Mucosa of descending colon (tissue), 3 donors: ENCODE measurements at regions not wholly inside any gene's neighbourhood (a gene's known extent, or its start where the extent isn't known, plus 50 kb on each side); places are given as distances from the start of the nearest gene placed in this dataset.

Source experiments
- ATAC-seq: fragments of 200-7000 bp; cut with Tn5 transposase; one replicate; pipeline ENCODE4 v1.9.1; 2020; ENCODE audit warnings: mild to moderate bottlenecking, moderate library complexity
- DNase-seq, 3 donors: peaks; one replicate each; pipeline ENCODE4 v3.0.0-alpha.2; 2020
- H3K36me3 ChIP-seq: fragments of 200-600 bp; one replicate; pipeline ENCODE4 v1.8.0; 2021; ENCODE audit warnings: low read depth, mild to moderate bottlenecking
- H3K4me1 ChIP-seq: fragments of 200-600 bp; one replicate; pipeline ENCODE4 v1.8.0; 2021; ENCODE audit warnings: low read depth, mild to moderate bottlenecking
- H3K4me3 ChIP-seq: fragments of 200-600 bp; one replicate; pipeline ENCODE4 v1.8.0; 2021; ENCODE audit warnings: mild to moderate bottlenecking
- H3K9me3 ChIP-seq: fragments of 200-600 bp; one replicate; pipeline ENCODE4 v1.8.0; 2021; ENCODE audit warnings: mild to moderate bottlenecking
- intact Hi-C, 2 donors: fragments of 100-400 bp; cut with DNase I in 1 of 2; cut with micrococcal nuclease in 1 of 2; formaldehyde crosslinking; loops; one replicate each; pipeline versions ENCODE4 v1.11.0 to v1.11.1; 2022; cut with DNase I, micrococcal nuclease
- TF ChIP-seq, protein P1 (sequence below): fragments of 200-600 bp; IDR thresholded peaks from one replicate; pipeline ENCODE4 v1.8.0; 2022; ENCODE audit warnings: antibody characterized with exemption, mild to moderate bottlenecking
- donor health status: DM: no; HTN: no; CAD: no; lungs with moderate emphysema.
- donor health status: DM: no; HTN: no; CAD: no.
- donor health status: DM: no; HTN: yes; CAD: no.

DNA sequence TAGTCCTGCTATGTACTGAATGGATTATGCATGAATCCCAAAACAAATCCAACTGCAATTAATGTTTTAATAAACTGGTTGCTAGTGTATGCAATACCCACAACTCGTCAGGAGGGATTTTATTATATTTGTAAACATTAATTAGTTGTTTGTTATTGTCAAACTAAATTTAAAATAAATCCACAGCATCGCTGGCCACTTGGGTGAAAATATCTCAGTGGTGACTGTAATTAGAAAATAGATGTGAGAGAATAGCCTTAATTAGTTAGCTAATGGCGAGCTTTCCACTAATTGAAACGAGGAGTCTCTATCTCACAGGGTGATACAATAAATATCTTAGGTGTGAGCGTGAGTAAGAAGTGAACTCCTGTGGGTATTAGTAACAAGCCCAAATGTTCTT lies 176.8 kb downstream of the LINC00237 start:
- intact Hi-C loops = no loop called here
- no peaks in the 10 kb centered on the region for H3K36me3 ChIP-seq
- TF ChIP-seq, protein P1, sequence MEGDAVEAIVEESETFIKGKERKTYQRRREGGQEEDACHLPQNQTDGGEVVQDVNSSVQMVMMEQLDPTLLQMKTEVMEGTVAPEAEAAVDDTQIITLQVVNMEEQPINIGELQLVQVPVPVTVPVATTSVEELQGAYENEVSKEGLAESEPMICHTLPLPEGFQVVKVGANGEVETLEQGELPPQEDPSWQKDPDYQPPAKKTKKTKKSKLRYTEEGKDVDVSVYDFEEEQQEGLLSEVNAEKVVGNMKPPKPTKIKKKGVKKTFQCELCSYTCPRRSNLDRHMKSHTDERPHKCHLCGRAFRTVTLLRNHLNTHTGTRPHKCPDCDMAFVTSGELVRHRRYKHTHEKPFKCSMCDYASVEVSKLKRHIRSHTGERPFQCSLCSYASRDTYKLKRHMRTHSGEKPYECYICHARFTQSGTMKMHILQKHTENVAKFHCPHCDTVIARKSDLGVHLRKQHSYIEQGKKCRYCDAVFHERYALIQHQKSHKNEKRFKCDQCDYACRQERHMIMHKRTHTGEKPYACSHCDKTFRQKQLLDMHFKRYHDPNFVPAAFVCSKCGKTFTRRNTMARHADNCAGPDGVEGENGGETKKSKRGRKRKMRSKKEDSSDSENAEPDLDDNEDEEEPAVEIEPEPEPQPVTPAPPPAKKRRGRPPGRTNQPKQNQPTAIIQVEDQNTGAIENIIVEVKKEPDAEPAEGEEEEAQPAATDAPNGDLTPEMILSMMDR = no peak
- no peak overlapping the region for H3K4me3 ChIP-seq
- H3K4me1 ChIP-seq = no peaks in the 10 kb centered on the region
- DNase-seq (no peak), ATAC-seq (no peak)
- no peaks in the 10 kb centered on the region for H3K9me3 ChIP-seq

DNA sequence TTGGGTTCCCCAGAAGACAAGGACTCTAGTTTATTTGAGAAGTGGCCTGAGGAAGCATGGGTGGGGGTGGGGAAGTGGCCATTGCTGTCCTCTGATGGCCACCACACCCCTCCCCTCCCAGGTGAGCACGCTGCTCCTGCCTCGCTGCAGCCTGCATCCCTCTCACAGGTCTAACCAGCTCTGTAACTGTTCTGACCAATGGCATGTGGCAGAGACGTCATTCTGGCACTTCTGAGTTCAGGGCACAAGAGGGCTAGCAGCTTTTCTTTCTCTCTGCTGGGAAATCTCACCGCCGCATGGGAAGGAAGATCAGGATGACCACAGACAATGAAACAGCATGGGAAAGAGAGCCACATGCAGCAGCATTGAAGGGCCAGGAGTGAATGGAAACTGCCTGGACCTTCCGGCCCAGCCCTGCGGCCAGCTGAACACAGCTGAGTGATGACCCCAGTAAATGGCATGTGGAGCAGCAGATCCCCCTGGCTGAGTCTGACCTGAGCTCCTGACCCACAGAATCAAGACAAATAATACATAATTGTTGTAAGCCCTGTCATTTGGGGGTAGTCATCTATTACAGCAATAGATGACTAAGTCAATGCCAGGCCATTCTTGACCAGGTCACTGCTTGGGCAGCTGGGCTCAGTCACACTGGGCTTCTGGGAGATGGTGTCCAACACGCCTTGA lies 179.8 kb downstream of the LINC00237 start:
- ATAC-seq (no peak), DNase-seq (no peak)
- Histone ChIP-seq H3K4me3 (no peak overlapping the region), H3K36me3 (no peaks in the 10 kb centered on the region), H3K4me1 (no peaks in the 10 kb centered on the region), H3K9me3 (no peaks in the 10 kb centered on the region)
- TF ChIP-seq, protein P1 = no peak
- intact Hi-C loops = no loop called here

DNA sequence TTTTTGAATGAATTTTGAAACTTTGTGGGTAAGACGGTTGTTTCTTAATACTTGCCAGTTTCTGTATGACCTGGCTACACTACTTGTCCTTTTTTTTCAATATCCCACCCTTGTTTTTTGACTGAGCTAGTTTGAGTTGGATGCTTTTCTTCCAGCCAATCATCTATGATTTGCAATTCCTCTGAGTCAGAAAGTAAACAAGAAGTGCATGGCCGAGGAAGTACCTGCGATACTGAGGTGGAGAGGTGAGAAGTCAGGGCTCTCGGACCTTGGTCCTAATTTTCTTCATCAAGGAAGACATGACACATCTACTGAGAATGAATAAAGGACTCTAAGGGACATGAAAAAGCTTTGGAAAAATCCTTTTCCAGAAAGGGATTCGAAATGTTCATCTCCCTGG lies 185.7 kb downstream of the LINC00237 start:
- H3K9me3 ChIP-seq = no peaks in the 10 kb centered on the region
- H3K4me3 ChIP-seq = no peak overlapping the region
- TF ChIP-seq, protein P1 = no peak
- intact Hi-C loops = no loop called here
- no peak for ATAC-seq
- no peak for DNase-seq
- H3K36me3 ChIP-seq = no peaks in the 10 kb centered on the region
- H3K4me1 ChIP-seq = no peaks in the 10 kb centered on the region

DNA sequence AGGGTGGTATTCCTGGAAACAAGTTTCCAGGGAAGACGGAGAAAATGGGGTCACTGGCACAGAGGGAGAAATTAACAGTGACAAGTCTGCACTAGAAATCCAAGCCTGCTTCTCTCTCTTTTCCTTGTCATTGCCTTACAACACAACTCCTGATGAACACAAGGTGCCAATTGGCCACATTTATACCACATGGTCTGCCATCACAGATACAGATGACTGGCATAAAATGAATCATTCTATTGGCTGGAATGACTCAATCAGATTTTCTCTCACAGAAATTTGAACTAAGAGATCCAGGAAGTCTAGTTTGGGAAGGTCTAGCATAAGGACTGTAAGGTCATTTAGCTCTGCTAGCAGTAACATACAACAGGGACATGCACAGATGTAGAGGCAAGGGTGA lies 190.3 kb downstream of the LINC00237 start:
- H3K4me3 ChIP-seq = no peak overlapping the region
- H3K36me3 ChIP-seq = no peaks in the 10 kb centered on the region
- no peaks in the 10 kb centered on the region for H3K9me3 ChIP-seq
- no peaks in the 10 kb centered on the region for H3K4me1 ChIP-seq
- no peak for ATAC-seq
- DNase-seq = no peak
- intact Hi-C loops = no loop called here
- TF ChIP-seq, protein P1 = no peak

DNA sequence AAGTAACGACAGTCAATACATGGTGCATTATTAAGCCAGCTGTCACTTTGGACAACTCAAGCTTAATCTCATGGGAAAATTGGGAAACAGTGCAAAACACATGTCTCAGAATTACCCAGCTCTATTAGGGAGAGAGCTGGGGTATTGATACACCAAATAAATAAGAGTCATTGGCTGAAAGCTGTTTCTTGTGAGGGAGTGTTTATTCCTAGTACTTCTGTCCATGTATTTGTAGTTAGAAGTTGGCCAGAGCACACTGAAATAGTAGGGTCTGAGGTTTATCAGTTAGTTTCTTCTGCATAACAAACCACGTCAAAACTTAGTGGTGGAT lies 192.0 kb upstream of the RALGAPA2 start:
- H3K9me3 ChIP-seq = no peaks in the 10 kb centered on the region
- H3K36me3 ChIP-seq = no peaks in the 10 kb centered on the region
- DNase-seq (no peak), ATAC-seq (no peak)
- no peak overlapping the region for H3K4me3 ChIP-seq
- TF ChIP-seq, protein P1 = no peak
- no peaks in the 10 kb centered on the region for H3K4me1 ChIP-seq
- intact Hi-C loops = no loop called here
